ENCODE measurements at regions not wholly inside any gene's neighbourhood (a gene's known extent, or its start where the extent isn't known, plus 50 kb on each side); places are given as distances from the start of the nearest gene placed in this dataset.

DNA sequence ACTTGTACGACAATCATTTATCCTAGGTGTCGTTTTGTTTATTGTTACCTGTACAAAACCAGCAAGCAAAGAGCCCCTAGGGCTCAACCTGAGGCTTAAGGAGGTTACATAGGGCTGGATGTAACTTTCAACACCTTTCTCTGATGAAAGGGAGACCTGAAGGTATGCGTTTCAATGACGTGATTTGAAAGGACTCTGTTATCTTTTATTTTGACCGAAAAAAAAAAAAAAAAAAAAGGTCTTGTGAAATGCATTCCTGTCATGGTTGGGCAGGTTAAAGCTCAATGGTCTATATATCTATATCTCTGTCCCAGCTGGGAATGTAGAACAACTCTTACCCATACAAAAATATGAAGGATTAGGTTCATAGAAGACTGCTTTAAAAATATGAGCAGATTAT is 78.7 kb upstream of the SASH1 start:
- DNase-seq = no peak

DNA sequence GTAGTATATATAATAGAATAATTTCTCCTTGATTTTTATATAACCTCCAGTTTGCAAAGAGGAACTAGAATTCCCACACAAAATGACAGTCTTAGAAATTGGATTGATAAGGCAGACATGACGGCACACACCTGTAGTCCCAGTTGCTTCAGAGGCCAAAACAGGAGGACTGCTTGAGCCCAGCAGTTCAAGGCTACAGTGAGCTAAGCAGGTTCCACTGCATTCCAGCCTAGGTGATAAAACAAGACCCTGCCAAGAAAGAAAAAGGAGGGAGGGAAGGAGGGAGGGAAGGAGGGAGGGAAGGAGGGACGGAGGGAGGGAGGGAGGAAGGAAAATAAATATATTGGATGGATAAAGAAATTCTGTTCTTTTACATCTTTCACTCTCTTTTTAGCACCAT is 77.6 kb upstream of the SASH1 start:
- no peak for DNase-seq

DNA sequence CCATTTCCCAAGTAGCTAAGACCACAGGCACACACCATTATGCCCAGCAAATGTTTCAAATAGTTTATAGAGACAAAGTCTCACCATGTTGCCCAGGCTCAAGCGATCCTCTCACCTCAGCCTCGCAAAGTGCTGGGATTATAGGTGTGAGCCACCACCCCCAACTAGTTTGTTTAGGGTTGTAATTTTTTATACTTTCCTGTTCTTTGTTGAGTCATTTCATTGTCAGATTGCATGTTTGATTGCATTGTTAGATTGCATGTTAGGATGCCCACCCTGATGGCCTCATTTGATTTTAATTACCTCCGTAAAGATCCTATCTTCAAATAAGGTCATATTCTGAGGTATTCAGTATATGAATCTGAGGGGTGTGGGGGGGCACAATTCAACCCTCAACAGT is 73.3 kb upstream of the SASH1 start:
- no peak for DNase-seq

DNA sequence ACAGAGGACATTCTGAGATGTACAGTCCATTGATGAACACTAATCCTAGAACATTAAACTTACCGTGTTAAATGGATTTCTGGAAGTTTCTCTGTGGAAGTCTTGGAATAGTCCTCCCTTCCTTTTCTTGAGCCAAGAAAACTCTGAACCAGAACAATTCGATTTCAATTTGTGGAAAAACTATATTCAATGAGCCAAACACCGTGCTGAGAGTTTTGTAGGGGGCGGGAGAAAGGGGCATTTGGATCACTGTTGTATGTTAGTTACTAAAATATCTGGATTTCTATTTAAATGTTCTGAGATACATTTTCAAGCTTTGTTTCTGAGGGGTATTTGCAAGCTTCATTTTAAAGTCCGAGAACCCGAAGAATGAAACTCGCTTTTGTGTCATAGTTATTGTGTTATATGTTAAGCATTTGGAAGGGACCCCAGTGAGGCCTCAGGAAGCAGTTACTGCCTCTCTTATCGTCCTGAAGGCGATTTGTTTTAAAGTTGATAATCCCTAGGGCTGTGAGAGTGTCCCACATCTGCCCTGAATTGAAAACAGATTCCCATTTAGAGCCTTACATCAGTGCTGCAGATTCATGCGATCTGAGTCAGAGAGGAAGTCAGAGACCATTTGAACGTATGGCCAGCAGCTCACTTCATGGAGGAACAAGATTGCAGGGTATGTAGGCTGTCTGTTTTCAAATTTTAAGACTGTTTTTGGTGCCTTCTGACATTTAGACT is 70.8 kb upstream of the SASH1 start:
- DNase-seq = peak; percentile 9

DNA sequence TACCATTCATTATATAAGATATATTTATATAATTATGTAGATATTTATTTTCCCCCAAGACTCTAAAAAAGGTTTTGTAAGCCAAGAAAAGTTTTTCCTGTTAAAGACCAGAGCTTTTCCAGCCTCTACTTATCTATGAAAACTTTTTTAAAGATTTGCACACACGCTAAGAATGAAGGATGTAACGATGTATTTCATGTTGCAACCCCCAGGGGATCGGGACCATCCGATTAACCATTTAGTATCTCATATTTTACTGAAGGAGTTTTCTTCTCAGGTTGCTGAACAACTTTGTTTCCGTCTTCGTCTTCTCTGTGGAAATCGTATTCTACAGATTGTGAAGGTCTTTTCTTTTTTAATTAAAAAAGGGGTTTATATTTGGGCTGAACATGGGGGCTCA is 70.0 kb upstream of the SASH1 start:
- no peak for DNase-seq

DNA sequence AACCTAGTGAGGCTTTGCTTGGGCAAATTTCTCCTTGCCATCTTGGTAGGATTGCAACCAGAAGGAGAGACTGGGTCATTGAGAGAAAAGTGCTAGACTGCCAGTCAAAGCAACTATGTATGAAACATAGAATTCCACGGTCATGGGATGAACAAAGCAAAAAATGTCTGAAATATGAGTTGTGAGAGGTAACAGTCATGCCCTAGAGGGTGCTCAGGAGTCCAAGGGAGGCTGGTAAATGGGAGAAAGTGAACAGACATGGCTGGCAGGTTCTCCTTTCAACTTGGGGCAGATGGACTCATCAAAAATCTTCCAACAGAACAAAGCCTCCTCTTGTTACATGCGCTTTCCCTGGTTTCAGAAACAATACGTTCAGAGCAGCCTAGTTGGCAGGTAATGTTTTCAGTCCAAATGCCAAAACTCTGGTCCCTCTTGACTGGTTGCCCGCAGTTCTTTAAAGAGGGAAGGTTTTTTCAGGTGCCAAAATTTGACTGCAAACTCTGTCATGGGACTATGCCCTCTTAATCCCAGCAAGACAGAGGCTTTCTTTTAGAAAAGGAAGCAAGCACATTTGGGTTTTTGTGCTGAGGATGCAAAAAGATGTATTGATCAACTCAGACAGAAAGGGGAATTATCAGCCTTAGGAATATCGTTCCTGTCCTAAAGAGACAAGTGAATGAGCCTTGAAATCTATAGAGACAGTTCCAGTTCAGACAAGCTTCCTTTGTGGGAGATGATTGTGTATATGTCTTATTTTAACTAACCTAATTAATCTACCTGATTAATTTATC is 68.5 kb upstream of the SASH1 start:
- no peak for DNase-seq

DNA sequence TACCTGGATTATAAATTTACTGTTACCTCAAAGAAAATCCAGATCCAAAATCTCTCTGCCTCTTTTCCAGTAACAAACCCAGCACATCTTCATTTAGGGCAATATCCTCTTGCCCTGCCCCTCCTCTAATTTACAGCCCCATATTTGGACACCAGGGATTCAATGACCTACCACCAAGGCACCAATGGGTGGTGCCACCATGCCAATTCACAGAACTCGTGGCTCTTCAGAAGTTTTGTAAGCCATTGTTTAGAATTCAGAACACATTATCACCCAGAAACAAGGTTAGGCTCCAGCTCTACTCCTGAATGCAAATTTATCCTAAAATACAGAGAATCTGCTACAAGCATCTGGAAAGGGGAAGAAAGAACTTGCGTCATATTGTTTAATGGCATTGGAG is 67.8 kb upstream of the SASH1 start:
- DNase-seq = no peak

DNA sequence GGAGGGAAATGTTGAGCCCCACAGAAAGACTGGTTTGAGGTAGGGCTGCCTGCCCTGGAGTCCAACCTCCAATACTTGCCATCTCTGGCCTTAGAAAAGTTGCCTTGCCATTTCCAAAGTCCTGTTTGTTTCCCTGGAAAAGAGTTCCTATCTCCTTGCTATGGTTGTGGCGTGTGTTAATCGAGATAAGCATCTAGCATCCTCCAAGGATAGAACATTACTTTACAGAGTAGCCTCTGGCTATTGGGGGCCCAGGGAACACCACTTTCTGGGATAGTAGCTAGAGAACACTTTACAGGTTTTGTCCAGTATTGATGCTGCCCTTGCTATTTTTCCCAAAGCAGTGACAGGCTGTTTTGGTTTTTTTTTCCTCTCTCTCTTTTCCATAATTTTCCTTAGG is 57.4 kb upstream of the SASH1 start:
- no peak for DNase-seq

DNA sequence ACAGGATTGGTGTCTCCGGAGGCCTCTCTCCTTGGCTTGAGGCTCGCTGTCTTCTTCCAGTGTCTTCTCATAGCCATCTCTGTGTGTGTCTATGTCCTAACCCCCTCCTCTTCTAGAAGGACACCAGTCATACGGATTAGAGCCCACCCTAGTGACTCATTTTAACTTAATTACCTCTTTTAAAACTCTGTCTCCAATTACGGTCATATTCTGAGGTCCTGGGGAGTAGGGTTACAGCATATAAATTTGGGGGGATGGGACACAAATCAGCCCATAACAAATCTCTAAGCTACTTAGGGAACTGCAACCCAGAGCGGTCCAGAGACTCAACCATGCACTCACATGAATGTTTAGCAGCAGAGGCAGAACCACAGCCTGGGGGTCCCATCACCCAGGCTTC is 56.1 kb upstream of the SASH1 start:
- DNase-seq = no peak

DNA sequence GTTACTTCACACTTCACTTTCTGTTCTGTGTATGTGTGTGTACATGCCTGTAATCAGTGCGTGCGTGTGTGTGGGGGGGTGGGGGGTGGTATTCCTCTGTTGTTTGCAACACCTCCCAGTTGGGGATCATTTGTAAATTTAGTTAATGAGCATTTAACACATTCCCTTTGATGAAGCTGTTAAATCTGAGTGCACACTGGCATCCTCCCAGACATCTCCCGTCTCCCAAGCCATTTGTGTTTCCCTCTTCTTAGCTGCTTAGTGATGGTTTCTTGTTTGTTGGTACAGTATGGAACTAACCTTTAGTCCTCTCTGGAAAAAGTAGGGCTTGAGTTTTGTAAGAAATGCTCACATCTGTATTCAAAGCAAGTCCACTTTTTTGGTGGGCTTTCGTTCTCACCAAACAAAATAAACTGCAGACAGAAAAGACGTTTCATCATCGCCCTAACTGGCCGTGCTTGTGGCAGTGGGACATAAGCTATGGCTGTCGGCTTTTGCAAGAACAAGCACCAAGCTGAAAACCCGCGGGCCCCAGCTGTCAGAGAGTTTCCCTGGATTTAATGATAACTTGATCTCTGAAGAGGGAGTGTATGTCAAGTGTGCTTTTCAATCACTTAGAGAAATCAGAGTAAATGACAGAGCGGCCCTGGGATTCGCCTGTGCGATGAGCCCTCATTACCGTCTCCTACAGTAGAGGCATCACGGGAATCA is 54.9 kb upstream of the SASH1 start:
- no peak for DNase-seq

DNA sequence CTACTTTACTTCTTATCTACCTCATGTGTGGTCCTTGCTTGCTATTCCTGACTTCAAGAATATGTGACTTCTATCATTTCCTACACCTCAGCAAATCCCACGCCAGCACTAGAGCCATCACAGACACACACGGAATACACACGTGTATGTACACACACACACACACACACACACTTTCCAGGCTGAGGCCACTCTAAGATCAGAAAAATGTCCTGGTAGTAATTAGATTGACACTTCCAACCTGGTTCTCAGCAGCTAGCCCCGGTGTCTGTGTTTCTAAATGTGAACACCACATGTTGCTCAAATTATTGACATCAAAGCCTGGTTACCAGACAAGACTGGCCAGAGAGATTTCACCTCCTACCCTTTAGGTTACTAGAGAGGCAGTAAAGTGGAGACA is 54.1 kb upstream of the SASH1 start:
- DNase-seq = no peak

DNA sequence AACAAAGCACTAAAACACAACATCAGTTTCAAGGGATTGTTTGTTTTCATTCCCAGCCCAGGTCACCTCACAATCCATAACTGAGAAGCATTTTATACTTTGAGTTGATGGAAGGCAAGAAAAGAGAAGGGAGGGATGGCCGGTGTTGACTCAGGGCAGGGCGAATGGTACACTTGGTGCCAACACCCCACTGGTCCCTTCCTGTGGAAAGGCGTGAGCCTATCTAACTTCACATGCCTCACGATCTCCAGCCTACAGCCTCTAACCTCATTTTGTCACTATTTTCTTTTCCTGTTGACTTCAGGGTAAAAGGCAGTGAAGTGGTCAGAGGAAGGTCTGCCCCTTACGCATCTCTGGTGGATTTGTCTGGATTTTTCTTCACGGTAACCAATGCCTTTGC is 53.5 kb upstream of the SASH1 start:
- no peak for DNase-seq

DNA sequence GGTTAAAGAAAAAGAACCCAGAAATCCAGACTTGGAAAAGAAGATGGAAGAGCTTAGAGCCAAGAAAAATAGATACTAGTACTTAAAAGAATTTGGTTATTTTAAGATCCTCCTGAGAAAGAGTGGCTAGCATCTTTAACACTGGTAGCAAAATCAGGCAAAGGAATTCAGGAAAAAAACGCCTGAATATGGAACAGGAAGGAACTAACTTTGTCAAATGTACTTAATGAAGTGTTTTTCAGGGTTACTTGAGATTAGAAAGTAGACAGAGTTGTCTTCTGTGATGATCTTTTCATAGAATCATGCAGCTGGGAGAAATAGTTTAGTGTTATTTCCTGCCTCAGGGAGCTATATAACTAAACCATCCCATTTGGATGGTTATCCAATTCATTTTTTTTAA is 50.8 kb upstream of the SASH1 start:
- DNase-seq = no peak

Measured in OCI-M1 (cell line).